HG03457 (cell line): ENCODE measurements at regions not wholly inside any gene's neighbourhood (a gene's known extent, or its start where the extent isn't known, plus 50 kb on each side); places are given as distances from the start of the nearest gene placed in this dataset.

ENCODE experiments used
- ATAC-seq: cut with Tn5 transposase; IDR thresholded peaks from one replicate; pipeline ENCODE4 v1.9.1; 2021; ENCODE audit warnings: moderate number of reproducible peaks; ENCODE audit not compliant: unreplicated experiment

DNA sequence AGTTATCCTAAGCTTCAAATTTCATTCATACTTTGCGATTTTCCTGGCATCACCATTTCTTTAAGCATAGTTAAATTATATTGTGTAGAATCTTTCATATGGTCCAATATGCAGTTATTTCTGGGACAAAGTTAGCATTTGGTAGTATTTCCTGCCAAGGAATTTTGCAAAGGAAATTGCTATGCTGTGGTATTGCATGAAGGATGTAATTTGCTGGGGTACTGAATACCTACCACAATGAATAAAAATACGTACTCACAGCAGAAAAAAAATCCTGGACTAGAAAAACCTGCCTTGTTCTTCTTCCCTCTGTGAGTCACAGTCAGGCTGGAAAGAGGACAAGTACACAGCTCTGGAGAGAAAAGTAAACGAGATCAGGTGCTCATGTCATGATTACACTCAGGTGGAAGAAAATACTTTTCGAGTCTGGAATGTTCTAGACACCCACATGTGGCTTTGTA is 241.2 kb downstream of the PTBP2 start:
- ATAC-seq = no peak

DNA sequence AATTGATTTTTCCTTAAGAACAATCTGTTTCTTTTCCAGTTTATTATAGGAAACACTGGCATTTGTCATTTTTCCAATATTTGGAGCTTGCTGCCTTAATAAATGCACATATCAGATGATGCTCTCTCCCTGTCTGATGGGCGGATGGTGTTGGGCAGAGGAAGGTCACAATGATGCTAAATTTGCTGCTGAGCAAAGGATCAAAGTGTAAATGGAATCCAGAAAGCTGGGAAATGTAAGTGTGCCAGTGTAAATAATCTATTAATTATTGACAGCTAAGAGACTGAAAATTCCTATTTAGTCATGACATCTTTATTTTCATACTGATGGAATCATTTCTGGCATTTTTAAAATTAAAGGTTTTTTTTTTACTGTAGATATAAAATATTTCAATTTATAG is 243.2 kb downstream of the PTBP2 start:
- no peak for ATAC-seq

DNA sequence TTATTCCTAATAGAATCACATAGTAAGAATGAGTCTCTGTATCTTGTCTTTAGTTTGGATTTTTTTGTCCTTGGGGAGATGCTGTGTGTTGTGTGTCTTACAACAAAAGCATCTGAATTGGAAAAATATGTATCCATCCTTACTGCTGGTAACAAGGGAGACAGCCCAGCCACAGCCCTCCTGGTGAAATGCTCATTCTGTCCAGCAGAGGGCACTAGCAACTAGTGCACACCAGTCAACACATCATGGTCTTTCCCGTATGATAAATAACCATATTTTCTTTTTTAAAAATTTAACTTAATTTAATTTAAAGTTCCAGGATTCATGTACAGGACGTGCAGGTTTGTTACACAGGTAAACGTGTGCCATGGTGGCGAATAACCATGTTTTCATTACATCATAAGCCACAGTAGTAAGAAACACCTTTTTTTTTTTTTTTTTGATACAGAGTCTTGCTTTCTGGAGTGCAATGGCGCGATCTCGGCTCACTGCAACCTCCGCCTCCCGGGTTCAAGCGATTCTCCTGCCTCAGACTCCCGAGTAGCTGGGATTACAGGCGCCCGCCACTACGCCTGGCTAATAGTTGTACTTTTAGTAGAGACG is 245.1 kb downstream of the PTBP2 start:
- peak; percentile 72 for ATAC-seq

DNA sequence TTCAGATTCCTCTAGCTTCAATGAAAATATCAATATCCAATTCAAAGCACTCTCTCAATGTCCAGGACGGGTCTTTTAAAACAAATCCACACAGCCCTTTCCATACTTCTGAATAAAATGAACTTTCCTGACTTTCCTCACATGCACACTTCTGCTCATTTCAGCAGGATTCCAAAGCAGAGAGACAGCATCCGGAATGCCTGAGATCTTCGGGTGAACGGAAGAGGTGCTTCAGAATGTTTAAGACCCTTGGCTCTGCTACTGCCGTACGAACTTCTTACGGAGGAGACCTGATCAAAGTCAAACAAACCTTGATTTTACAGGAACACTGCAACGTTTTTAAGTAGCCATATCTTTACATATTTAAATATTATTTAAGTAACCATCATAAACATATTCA is 245.7 kb downstream of the PTBP2 start:
- no peak for ATAC-seq

DNA sequence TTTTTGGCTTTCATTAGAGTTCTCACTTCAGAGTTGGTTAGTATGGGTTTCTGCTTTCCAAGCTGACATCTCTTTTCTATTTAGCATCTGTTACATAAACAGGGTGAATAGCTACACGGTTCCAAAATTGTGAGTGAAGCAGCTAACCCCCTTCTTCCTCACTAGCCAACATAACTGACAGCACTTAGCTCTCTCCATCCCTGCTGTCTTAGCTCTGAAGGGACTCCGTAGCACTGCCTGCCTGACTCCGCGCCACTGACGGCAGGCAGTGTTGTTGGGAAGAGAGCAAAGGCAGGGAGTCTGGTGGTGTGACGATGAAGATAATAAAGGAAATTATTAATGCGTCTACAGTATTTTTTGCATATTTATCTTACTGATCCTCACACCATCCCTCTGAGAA is 247.0 kb downstream of the PTBP2 start:
- ATAC-seq = no peak

DNA sequence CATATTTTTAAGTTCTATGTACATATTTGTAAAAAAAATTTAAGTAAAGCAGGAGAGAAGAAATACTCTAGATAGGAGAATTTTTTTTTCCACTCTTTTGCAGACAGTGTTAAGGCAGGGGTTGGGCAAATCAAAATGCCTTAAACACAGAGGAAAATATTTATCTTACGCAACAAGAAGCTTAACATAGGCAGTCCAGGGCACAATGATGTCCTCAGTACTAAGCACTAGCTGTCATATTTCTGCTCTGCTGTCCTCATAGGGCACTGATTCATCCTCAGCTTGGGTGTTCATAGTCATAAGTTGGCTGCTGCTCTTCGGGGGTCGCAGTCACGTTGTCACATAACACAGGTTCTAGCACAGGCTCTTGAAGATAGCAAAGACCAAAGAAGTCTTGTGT is 247.4 kb downstream of the PTBP2 start:
- no peak for ATAC-seq

DNA sequence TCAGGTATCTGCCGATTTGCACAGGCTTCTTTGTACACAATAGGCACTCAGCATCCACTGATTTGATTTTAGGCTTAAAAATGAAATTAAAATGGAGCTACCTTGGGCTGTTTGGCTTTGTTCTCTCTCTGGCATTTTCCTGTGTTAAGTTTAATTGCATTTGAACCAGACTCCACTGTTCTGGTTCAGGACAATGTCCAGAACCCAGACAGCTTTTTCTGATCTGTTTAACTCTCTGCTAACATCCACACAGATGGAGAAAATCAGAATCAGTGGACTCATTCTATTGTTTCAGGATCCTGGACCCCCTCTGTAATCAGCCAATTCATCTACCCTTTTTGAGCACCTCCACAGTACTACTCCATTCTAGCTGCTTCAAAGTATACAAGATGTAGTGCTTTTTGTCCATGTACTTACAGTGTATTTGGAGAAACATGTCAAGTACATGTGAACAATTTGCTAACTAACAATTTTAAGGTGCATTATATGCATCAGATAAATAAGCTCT is 248.1 kb downstream of the PTBP2 start:
- no peak for ATAC-seq

DNA sequence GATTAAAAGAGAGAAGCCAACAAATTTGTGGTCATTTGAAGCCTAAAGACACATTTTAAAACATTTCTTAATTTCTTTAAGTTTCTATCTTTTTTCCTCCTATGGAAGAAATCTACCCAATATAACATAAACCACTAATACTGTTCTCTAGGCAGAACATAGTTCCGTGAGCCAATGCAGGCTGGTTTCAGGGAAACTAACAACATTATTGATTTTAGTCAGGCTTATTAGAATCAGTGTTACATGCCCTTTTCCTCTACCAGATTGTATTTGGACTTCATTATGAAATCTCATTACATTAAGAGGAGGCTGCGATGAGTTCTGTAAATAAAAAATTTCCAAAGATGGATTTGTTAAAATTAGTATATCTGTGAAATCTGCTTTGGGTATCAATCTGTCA is 249.9 kb downstream of the PTBP2 start:
- no peak for ATAC-seq

DNA sequence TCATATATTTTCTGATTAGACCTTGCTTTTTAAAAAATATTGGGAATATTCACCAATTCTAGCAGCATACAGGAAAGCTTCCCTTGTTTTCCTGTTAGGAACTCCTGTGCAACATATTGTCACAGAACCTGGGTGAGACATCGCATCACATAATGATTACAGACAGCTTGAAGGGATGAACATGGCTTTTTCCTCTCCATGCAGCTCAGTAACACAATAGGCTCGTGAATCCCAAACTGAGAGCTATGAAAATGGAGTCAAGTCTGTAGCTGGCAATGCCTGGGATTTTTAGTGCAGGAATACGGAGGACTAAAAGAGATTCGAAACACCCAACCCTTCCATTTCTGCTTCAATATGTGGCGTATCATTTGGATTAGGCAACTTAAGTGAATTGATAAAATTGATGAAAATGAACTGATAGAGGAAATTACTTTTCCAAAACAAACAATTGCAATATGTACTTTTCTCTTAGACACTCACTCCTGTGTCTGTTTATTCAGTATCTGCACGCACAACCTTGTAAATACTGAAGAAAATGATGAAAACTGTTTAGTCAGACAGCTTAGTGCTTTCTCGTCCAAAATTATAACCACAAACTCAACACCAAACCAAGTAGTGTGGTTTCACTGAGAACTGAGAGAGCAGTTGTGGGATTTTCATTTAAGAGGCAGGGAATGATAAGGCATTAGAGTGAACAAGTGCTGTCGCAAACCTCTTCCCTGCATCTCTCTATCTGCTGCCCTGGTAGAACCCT is 250.4 kb downstream of the PTBP2 start:
- no peak for ATAC-seq

DNA sequence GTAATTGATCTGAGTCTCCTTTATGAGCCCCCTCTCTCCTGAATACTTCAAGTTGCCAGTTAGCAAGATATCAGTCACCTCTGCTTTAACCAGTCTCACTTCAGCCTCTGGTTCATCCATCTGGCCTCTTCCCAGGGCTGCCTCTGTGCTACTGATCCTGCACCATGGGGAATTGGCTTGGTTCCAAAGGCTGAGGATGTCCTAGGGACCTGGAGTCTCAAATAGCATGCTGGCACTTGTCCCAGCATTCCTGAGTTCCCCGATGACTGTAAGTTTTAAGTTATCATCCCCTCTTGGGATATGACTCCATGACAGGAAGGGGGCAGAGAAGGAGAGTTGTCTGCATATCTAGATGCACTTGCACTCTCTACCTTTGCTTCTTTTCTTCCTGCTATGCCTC is 252.0 kb downstream of the PTBP2 start:
- no peak for ATAC-seq

DNA sequence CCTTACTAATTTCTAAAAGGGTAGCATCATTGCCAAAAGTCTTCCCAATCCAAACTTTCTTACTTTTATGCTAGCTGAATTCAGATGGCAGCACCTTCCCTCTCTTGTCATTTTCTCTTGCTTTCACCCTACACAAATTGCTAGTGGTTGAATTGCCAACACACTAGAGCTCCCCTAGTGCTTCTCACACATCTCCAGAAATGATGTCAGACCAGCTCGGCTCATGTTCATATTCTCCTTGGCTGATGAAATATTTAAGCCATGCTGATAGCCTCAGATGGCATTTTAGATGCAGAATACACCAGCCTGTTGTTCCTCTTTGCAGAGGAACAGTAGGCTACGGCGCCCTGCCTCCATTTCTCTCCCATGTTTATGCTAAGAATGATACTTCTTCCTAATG is 256.9 kb downstream of the PTBP2 start:
- no peak for ATAC-seq

DNA sequence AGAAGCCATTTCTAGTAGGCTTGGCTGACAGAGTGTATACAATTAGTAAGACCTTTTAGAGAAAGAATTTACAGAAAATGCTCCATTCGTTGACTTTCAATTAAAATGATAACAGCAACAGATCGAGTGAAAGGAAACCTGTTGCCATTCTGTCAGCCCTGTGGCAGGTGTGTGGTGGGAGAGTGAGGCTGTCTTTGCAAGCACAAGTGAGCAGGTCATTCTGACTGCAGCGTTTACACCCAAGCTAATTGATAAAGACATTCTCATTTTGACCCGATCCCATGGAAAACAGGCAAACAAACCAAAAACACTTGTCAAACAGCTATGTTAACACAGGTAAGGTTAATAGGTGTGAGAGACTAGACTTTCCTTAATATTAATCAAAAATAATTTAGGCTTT is 257.3 kb downstream of the PTBP2 start:
- ATAC-seq = no peak

DNA sequence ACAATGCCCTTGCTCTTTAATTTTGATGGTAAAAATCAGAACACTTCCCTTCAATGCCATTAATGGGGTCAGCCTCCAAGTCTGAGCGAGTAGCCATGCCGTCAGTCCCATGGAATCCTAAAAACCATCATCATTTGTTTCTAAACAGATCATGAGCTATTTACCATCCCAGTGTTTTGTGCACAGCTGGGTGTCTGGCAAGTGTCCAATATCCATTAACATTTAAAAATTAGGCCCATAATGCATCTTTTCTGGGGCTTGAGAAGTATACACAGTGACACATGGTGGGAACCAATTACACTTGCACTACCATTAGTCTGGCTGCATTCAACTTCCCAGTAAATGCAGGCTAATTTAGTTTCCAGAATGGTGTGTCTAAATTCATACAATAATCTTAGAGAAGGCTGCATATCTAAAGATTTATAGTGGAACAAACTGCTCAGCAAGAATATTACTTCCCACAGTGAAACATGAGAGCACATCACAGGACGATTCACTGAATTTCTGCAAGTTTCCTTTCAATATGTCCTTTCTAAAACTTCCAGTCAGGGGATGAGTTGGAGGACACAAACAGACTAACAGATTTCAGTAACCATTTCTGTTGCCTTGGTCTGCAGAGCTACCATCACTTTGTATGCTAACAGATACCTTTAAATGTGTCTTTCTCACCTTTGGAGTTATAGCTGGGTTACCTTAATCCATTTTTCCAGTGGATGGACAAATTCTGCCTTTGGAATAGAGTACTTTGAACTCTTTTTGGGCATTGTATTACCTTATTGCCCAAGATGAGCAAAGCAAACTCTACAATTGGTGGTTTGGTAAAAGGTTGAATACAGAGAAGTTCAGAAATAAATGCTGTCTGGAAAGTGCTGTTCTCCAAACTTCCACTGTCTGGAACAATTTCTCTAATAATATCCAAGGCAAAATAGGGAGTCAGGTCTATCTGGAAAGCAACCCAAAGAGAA is 258.0 kb downstream of the PTBP2 start:
- no peak for ATAC-seq

DNA sequence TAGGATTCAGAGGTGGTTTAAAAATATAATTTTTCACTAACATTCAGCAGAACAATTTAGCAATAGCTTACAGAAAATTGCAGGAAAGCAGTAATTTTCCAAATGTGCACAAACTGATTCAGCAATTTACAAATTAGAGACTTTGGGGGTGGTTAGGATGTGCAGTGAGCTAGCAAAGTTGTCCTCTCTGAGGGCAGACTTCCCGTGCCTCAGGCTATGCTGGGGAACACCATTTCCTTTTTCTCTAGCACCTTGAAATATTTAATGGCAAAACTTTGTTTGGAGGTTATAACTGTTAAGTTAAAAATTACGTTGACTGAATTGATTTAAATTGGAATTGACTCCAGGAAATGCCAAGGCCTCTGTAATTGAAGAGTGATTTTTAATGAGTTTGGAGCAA is 258.9 kb downstream of the PTBP2 start:
- no peak for ATAC-seq

DNA sequence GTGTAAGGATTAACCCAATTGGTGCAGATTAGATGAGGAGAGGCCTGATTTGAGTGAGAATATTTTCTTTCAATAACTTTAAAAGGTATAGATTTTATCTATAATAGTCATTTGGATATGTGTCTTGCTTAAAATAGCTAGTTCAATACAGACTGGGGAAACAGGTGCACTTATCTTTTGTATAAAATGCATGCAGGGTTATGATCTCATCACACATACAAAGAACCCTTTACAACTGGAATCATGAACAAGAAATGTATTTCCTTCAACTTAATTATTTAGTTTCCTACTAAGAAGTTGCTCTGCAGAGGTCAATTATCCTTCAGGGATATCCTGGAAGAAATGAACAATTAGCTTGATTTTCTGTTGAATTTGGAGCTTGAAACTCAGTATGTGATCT is 259.6 kb downstream of the PTBP2 start:
- ATAC-seq = no peak

DNA sequence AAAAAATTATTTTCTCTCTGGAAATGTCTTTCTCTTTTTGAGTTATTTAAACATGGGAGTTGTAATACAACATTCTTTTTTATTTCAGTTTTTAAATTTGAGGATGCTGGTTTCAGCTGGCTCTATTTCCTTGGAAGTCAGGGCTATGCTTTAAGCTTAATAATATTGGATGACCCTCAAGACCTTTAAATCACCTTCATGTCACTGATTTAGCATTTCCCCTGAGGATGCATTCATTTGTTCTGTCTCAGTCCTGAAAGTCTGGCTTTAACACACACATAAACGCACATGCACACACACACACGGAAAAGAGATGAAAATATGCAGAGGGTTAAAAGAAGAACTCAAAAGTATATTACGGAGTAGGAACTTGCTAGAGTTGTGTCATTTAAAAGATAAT is 260.5 kb downstream of the PTBP2 start:
- ATAC-seq = no peak

DNA sequence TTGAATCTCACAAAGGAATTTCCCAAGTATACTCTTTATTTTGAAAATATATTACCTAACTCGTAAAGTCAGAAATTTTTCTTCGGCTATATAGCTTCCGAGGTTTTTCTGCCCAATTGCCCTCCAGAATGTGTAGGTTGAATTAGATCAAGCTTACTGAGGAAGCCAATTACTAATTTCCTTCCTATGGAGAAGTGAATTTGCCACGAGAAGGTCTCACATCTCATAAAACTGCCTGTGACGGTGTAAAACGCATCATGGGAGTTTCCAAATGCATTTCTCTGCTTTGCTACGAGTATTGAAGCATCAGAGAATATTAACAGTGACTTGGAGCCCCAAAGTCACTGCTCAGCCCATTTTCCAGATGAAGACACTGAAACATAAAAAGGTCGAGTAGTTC is 262.3 kb downstream of the PTBP2 start:
- no peak for ATAC-seq

DNA sequence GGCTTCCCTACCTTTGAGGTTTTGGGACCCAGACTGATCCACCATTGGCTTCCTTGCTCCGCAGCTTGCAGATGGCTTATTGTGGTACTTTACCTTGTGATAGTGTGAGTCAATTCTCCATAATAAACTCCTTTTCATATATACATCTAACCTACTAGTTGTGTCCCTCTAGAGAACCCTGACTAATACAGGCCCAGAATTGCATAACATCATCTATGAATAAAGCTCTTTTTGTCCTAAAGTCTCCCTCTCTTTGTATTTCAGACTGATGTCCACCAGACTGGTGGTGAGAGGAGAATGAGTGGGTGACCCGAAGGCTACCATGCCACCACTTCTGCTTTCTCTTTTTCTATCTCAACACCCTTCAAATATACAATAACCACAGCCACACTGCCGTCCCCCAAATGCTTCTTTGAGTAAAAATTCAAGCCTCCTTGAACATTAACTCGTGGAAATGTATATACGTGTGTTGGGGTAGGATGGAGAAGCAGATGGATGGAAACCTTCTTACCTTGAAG is 265.7 kb downstream of the PTBP2 start:
- no peak for ATAC-seq

DNA sequence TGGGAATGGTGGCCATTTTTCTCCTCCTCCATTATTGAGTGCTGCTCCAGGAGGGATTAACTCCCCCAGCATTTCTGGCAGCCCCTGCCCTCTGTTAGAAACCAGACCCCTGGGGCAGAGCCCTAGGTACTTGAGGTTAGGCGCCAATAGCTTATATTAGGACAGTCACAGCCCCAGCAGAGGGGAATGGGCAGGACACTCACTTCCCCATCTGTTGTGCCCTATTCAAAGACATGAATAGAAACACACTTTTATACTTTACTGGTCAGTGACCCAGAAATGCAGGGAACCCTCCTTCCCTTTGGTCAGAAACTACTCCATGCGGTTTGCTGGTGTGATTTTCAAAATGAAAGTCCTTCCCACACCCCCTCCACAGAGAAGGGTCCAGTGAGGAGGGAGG is 267.7 kb downstream of the PTBP2 start:
- no peak for ATAC-seq

DNA sequence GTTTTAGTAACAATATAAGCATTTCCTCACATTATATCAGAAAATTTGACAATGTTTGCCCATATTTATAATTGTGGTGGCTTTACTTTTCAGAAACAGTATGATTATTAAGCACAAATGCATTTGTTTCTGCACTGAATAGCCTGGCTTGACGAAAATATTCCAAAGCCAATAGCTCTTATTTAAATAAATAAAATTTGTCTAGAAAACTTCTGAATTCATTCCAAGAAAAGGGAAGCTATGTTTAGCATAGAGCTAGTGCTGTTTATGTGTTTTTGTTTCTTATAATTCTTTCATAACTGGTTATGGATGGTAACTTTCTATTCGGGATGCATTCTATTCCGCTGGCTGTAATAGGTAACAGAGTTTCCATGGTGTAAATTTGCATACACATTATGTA is 268.6 kb downstream of the PTBP2 start:
- no peak for ATAC-seq

DNA sequence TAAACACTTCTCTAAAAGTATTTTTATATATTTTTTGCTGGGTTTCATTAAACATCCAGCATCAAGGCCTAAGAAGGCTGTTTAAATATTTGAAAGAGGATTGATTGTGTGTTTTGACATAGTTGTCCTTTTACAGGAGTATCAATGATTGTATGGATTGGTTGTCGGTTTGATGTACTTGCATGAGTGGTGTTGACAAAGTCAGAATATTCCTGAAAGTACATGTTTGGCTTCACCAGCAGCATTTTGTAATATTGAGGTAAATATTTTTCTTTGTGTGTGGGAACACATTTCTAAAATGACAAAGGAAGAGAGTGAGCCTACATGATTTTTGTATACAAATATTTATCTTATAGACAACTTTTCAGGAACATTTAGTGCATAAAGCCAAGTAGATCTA is 269.7 kb downstream of the PTBP2 start:
- no peak for ATAC-seq
